H1 (cell line): ENCODE measurements at regions not wholly inside any gene's neighbourhood (a gene's known extent, or its start where the extent isn't known, plus 50 kb on each side); places are given as distances from the start of the nearest gene placed in this dataset.

Experiments used
- CREB1 ChIP-seq: IDR thresholded peaks from 2 replicates; pipeline ENCODE4 v1.6.1; 2012; ENCODE audit warnings: inconsistent platforms
- CTCF ChIP-seq, 3 experiments: IDR thresholded peaks; 1 replicate in 2 of 3; 2 replicates in 1 of 3; pipeline versions ENCODE4 v1.5.1 to v1.6.1; 2011; ENCODE audit warnings: low read length in 3 of 3, mild to moderate bottlenecking in 3 of 3, inconsistent platforms in 2 of 3, low read depth in 1 of 3, moderate library complexity in 1 of 3; ENCODE audit not compliant: insufficient read depth in 1 of 3; ENCODE audit errors: control extremely low read depth in 1 of 3
- EGR1 ChIP-seq: IDR thresholded peaks from 2 replicates; pipeline ENCODE4 v1.6.1; 2011; ENCODE audit warnings: low read depth, low read length, borderline replicate concordance
- EZH2 ChIP-seq: fragments of 200-600 bp; sonication (generic); IDR thresholded peaks from 2 replicates; pipeline ENCODE4 v1.7.1; 2012; ENCODE audit warnings: low read depth, mild to moderate bottlenecking, moderate library complexity, low read length, inconsistent platforms; ENCODE audit not compliant: severe bottlenecking
- HDAC2 ChIP-seq, 2 experiments: fragments of 300-600 bp in 1 of 2; sonication (generic) in 1 of 2; IDR thresholded peaks; 2 replicates each; pipeline ENCODE4 v1.6.1; 2011 to 2012; ENCODE audit warnings: low read depth in 2 of 2, low read length in 2 of 2, mild to moderate bottlenecking in 2 of 2, moderate library complexity in 2 of 2, borderline replicate concordance in 1 of 2, inconsistent platforms in 1 of 2
- KDM1A ChIP-seq: fragments of 200-600, 300-600 bp; sonication (generic); IDR thresholded peaks from 2 replicates; pipeline ENCODE4 v1.7.1; 2016; ENCODE audit warnings: mild to moderate bottlenecking, low read length, borderline replicate concordance
- RFX5 ChIP-seq: IDR thresholded peaks from 2 replicates; pipeline ENCODE4 v1.6.1; 2011; ENCODE audit warnings: low read depth, low read length, improper control_type of control experiment, borderline replicate concordance
- TAF7 ChIP-seq: optimal IDR thresholded peaks from 2 replicates; pipeline ENCODE3; 2011; ENCODE audit warnings: low read depth, mild to moderate bottlenecking, inconsistent platforms, low read length, moderate library complexity, borderline replicate concordance
- TBP ChIP-seq: IDR thresholded peaks from 2 replicates; pipeline ENCODE4 v1.6.1; 2011; ENCODE audit warnings: low read depth, low read length, improper control_type of control experiment
- TCF12 ChIP-seq: IDR thresholded peaks from 2 replicates; pipeline ENCODE4 v1.6.1; 2011; ENCODE audit warnings: low read depth, mild to moderate bottlenecking, low read length
- USF2 ChIP-seq: IDR thresholded peaks from 2 replicates; pipeline ENCODE4 v1.6.1; 2011; ENCODE audit warnings: low read length, improper control_type of control experiment

GRCh38 chr1:228803421-228803820 lies 68.1 kb downstream of the RHOU start:
- TF ChIP-seq USF2 (no peak), EZH2 (no peak), TAF7 (no peak), EGR1 (no peak), CTCF (IDR thresholded peaks at IDR 0.05; ENCODE audit: control extremely low read depth in 1 of 3, insufficient read depth in 1 of 3, low read depth in 1 of 3, low read length in 3 of 3) (no peak), HDAC2 (IDR thresholded peaks at IDR 0.05; ENCODE audit: borderline replicate concordance in 1 of 2, low read depth in 2 of 2, low read length in 2 of 2) (no peak), TCF12 (no peak), TBP (no peak), RFX5 (no peak), CREB1 (no peak), KDM1A (no peak)
